Dermis blood vessel endothelial cell (primary cell): ENCODE measurements at regions not wholly inside any gene's neighbourhood (a gene's known extent, or its start where the extent isn't known, plus 50 kb on each side); places are given as distances from the start of the nearest gene placed in this dataset.
"Not testable (repeated sequence)": the region's sequence is repeated elsewhere in the genome, so short reads cannot be mapped to it uniquely, and the experiment has no call there.

Source experiments
- DNase-seq: peaks from one replicate; pipeline ENCODE4 v3.0.0; 2010

DNA sequence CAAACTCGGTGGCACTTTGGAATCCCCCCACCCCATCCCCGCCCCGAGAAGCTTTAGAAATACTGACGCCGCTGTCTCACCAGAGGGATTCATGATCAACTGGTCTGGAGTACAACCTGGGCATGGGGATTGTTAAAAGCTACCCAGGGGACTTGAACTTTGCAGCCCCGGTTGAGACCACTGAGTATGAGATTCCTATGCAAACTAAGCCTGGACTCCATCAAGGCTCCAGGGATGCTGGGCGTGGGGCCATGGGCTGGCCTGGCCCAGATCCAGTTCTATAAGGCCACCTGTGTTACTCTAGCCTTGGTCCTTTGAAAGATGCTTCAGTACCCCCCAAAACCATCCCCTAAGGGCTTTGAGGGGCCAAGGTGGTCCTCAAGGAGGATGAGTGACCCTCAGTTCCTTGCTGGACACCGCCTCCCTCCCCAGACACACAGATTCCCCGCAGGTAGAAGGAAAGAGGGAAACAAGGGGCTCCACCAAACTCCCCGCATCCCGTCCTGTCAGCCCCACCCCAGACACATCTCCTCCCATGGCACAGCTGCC is 68.5 kb downstream of the MRPL36 start:
- no peak for DNase-seq

DNA sequence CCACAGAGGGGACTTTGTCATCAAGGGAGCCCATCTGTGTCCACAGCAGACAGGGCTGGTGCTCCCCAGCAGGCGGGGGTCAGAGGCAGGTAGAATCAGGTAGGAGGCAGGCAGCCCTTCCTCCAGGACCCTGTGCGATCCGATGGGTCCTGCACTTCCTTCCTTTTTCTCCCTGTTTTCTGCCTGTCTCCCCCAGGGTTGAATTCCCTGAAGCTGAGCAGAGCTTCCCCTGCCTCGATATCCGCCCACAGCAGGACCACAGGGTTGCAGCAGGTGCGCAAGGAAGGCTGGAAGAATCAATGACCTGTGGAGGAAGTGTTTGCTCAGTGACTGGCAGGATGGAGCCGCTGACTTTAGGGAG is 69.2 kb downstream of the MRPL36 start:
- DNase-seq, result no peak

DNA sequence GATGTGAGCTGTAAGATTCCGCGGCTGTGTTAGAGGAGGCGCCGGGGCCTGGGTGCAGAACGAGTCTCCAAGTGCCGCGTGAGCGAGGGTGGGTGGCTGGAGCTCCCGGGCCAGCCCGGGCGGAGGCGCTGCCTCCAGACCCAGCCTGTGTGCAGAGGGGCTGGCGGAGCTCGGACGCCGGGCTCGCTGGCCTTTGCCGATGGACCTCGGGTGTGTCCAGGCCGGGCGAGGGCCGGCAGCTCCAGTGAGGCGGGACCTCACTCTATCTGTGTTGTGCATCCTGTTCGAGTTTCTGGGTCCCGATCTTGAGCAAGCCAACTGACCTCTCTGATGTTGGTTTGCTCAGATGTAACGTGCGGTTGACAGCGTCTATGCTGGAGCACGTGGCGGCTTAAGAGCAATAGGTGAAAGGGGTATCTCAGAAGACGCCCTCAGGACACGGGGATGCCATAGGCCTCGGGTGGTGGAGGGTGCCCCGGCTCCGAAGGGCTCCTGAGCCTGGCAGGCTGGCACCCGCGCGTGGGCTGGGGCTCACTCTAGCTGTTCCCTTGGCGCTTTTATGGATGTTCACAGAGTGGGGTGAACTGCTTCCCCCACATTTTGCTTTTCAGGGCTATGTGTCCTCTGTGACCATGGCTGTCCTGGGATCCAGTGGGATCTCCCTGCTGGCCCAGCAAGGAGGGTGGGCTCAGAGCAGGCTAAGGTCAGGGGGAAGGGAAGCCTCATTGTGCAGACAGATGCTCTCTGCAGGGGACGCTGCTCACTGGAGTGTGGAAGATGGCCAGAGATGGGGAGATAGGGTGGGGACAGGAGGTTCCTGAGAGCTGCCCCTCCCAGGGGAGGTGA is 69.8 kb downstream of the MRPL36 start:
- DNase-seq, result no peak

DNA sequence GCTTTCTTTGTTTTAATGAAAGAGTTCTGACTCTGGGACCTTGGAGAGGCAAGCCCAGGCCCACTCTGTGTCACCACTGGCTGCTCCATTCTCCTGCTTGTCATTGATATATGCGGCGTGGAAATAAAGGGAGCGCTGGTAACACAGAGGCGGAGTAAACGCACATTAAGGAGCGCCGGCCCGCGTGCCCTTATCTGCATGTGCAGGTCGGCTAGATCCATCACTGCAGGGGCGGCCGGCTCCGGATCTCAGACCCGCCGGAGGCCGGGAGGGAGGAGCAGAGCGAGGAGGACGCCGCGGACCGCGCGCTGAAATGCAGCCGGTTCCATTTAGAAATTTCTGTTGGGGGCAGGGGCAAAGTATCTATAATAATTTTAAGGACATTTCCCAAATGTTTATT is 70.8 kb downstream of the MRPL36 start:
- DNase-seq, result no peak

- DNase-seq, result no peak
Observed at GRCh38 chr5:1727571-1727970, 72.1 kb downstream of the MRPL36 start.

GRCh38 chr5:1726956-1727355 is 72.7 kb downstream of the MRPL36 start:
- no peak for DNase-seq

- no peak for DNase-seq
Observed at GRCh38 chr5:1726469-1726865, 73.2 kb downstream of the MRPL36 start.

GRCh38 chr5:1725641-1726468 is 73.8 kb downstream of the MRPL36 start:
- no peak for DNase-seq

GRCh38 chr5:1724822-1725602 is 74.6 kb downstream of the MRPL36 start:
- DNase-seq, result peak; percentile 2

GRCh38 chr5:1723957-1724821 is 75.4 kb downstream of the MRPL36 start:
- DNase-seq, result no peak

- no peak for DNase-seq
Observed at GRCh38 chr5:1723476-1723875, 76.2 kb downstream of the MRPL36 start.

GRCh38 chr5:1722877-1723276 is 76.8 kb downstream of the MRPL36 start:
- no peak for DNase-seq

DNA sequence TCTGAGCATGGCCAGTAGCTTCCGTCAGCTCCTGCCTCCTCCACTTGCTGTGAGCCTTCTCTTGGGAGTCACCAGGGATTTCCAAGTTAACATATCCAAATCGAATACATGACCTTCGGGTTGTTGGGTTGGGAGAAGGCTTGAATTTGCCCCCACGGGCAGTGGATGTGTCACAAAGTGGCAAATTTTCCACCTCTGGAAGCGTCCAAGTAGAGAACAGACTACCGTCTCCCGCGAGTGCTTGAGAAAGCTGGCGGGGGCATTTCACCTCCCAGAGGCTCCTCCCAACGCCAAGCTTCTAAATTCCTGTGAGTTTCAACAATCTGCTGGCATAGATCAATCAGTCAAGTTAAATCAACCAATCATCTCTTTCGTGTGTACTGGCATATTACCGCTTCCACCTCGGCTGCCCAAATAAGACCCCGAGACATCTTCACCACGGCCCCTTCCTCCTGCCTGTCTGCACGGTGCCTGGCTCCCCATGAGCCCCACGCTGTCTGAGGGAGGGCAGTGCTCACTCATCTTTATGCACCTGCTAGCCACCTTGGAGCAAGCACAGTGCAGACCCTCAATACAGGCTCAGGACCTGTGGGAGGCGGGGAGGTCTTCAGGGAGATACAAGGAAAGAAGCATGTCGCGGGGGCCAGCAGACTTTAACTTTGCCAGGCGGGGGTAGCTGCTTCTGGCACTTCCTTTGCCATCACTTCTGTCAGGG is 79.1 kb downstream of the MRPL36 start:
- no peak for DNase-seq

GRCh38 chr5:1719860-1720259 is 79.8 kb downstream of the MRPL36 start:
- no peak for DNase-seq

DNA sequence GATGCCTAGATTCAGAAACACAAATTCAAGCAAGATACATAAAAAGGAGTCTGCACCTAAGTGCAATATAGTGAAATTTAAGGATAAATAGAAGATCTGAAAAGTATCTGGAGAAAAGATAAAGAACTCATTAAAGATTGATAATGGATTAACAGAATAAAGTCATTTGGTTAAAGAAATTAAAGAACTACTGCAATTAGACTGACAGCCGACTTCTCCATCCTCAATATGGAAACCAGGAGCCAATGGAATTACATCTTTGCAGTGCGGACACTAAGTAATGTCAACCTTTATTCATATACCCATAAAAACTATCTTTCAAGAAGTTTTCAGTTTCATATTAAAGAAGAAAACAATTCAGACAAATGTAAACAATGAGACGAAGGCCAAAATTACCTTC is 81.0 kb downstream of the MRPL36 start:
- DNase-seq, result peak; percentile 19

DNA sequence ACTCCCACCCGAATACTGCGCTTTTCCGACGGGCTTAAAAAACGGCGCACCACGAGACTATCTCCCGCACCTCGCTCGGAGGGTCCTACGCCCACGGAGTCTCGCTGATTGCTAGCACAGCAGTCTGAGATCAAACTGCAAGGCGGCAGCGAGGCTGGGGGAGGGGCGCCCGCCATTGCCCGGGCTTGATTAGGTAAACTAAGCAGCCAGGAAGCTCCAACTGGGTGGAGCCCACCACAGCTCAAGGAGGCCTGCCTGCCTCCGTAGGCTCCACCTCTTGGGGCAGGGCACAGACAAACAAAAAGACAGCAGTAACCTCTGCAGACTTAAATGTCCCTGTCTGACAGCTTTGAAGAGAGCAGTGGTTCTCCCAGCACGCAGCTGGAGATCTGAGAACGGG is 89.5 kb downstream of the MRPL36 start:
- not testable (repeated sequence) for DNase-seq

DNA sequence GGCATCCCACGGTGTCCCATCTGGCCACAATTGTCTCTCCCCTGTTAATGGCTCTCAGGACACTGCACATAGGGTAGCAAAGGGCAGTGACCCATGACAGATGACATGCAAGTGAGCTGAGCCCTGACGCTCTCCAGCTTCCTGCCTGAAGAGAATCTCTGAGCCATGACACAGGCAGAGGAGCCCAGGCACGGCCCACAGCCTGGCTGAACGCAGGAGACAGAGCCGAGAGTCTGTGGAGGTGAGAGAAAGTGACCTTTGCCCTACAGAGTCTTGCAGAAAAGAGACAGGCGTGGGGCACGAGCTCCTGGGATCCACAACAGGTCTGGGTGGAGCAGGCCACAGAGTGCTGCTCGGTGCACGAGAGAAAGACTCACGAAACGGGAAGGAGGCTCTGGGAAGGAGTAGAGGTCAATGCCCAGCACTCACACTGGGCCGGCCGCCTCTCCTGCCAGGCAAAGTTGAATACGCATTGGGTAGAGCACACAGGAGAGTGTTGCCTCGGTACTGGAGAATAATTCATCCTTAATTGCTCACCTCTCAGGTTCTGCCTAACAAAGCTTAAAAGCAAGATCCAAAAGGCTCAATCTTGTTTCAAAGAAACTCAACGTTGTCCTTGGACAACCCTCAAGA is 90.3 kb downstream of the MRPL36 start:
- DNase-seq, result no peak

GRCh38 chr5:1708592-1709141 is 91.0 kb downstream of the MRPL36 start:
- no peak for DNase-seq

DNA sequence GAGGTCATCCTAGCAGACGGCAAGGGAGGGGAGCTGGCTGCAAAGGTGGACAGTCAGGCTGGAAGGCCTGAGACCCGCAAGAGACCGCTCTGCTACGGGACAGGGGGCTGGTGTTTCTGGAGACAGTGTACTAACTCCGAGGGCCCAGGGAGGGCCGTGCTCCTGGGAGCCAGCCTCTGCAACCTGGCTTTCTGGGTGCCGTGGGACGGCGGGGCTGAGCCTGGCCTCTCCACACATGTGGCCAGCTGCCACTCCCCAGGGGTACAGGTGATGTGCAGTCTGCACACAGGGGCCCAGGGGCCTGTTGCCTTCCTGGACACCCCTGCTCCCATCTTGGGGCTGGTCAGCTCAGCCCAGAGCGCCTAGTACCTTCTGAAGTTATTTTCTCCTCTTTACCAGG is 92.2 kb downstream of the MRPL36 start:
- no peak for DNase-seq

GRCh38 chr5:1706428-1706827 is 93.2 kb downstream of the MRPL36 start:
- no peak for DNase-seq
